ENCODE measurements at regions not wholly inside any gene's neighbourhood (a gene's known extent, or its start where the extent isn't known, plus 50 kb on each side); places are given as distances from the start of the nearest gene placed in this dataset.

DNA sequence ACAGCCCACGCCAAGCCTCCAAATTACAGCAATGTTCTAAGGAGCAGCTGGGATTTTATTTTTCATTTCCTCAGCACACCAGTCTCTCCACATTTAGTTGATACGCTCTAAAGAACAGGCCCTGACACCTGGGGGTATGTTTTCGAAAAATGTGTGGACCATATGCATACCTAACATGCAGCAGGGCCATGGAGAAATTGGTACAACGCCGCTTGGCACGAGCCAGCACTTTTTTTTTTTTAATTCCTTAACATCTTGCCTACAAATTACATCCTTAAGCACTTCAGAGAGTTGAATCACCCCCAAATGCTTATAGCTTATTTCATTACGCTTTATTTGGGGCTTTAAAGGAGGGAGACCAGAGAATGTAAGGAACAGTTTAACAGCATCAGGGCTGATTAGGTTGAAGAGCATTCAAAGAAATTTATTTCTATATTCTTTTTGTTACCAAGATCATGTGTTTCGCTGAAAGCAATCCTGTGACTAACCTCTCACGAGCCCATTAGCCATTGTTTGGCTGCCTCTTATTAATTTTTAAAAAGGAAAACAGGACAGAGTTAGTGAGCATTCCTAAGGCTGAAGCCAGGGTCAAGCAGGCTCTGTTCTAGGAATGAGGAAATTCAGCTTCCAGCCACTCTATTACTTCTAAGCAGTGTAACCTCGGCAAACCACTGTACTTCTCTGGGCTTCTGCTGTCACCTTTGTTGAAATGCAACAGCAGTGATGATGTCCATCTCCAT, 173.8 kb downstream of the ACTL7B start:
- H3K27ac ChIP-seq, result no peak overlapping the region
- DNase-seq (ENCODE audit: low spot score), result peak; percentile 9
- H3K4me3 ChIP-seq, result no peak overlapping the region

DNA sequence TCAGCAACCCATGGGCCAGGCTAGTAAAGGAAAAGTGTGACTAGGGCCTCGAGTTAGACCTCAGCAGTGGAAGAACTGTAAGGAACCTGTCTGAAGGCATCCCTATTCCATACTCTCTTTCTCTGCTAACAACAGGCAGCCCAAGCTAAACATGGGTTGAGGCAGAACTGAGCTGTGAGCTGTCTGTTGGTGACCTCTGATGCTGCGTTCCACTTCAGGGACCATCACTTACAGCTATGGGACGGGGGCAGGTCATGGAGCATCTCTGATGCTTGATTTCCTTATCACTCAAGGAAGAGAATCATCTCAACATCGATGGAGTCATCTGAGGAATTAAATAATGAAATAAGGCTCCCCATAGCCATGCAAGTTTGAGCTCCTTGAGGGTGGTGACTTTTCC, 174.8 kb downstream of the ACTL7B start:
- TF ChIP-seq, protein P1, sequence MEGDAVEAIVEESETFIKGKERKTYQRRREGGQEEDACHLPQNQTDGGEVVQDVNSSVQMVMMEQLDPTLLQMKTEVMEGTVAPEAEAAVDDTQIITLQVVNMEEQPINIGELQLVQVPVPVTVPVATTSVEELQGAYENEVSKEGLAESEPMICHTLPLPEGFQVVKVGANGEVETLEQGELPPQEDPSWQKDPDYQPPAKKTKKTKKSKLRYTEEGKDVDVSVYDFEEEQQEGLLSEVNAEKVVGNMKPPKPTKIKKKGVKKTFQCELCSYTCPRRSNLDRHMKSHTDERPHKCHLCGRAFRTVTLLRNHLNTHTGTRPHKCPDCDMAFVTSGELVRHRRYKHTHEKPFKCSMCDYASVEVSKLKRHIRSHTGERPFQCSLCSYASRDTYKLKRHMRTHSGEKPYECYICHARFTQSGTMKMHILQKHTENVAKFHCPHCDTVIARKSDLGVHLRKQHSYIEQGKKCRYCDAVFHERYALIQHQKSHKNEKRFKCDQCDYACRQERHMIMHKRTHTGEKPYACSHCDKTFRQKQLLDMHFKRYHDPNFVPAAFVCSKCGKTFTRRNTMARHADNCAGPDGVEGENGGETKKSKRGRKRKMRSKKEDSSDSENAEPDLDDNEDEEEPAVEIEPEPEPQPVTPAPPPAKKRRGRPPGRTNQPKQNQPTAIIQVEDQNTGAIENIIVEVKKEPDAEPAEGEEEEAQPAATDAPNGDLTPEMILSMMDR (IDR thresholded peaks at IDR 0.05), result no peak
- Histone ChIP-seq H3K27ac (no peak overlapping the region), H3K4me3 (no peak overlapping the region)
- DNase-seq (ENCODE audit: low spot score), result peak; percentile 12

More for the DNA sequence above, 173.8 kb downstream of the ACTL7B start:
- TF ChIP-seq, protein P1 (IDR thresholded peaks at IDR 0.05), result no peak

DNA sequence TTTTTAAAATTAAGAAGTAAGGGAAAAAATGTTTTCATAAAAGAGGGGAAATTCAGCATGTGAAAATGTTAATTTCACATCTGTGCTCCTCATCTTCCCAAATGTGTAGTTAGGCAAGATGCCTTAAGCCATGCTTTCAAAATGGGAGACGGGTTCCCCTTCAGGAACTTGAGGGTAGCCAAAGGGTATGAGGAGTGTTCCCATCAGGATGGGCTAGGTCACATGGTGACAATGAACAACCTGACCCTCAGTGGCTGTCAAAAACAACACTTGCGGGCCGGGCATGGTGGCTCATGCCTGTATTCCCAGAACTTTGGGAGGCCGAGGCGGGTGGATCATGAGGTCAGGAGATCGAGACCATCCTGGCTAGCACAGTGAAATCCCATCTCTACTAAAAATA, 178.0 kb downstream of the ACTL7B start:
- TF ChIP-seq, protein P1 (IDR thresholded peaks at IDR 0.05), result no peak
- peak; percentile 17 for DNase-seq (ENCODE audit: low spot score)

DNA sequence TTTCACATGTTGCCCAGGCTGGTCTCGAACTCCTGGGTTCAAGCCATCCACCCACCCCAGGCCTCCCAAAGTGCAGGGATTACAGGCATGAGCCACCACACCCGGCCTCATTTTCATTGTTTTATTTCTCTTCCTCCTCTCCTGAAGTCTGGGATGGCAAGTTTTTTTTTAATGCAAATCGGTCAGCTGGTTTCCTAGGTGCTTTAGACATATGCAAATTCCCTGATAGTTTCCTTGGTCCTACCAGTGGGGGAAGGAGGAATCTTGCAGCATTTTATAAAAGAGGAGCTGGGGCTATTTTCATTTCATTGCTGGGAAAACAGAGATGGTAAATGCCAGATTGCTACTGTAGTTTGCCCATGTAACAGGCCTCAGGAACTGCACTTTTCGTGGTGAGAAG, 179.4 kb downstream of the ACTL7B start:
- no peak overlapping the region for H3K27ac ChIP-seq
- TF ChIP-seq, protein P1 (IDR thresholded peaks at IDR 0.05), result no peak
- DNase-seq (ENCODE audit: low spot score), result peak; percentile 19
- no peak overlapping the region for H3K4me3 ChIP-seq

More for the DNA sequence above, 178.0 kb downstream of the ACTL7B start:
- no peak overlapping the region for H3K4me3 ChIP-seq
- no peak overlapping the region for H3K27ac ChIP-seq

DNA sequence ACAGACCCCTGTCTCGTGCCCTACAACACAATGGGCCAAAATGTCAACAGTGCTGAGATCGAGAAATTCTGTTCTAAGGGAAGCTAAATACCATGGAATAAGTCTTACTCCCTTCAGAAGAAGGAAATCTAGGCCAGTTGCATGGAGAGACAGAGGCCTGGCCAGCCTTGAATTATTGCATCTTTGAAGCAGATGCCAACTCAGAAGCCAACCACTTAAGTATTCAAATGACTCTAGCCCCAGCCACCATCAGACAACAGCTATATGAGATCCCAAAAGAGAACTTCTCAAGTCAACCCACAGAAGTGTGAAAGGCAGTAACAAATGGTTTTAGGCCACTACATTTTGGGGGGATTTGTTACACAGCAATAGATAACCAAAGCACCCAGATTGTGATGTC, 180.1 kb downstream of the ACTL7B start:
- peak; percentile 7 for DNase-seq (ENCODE audit: low spot score)
- Histone ChIP-seq H3K4me3 (no peak overlapping the region), H3K27ac (no peak overlapping the region)
- TF ChIP-seq, protein P1 (IDR thresholded peaks at IDR 0.05), result no peak

DNA sequence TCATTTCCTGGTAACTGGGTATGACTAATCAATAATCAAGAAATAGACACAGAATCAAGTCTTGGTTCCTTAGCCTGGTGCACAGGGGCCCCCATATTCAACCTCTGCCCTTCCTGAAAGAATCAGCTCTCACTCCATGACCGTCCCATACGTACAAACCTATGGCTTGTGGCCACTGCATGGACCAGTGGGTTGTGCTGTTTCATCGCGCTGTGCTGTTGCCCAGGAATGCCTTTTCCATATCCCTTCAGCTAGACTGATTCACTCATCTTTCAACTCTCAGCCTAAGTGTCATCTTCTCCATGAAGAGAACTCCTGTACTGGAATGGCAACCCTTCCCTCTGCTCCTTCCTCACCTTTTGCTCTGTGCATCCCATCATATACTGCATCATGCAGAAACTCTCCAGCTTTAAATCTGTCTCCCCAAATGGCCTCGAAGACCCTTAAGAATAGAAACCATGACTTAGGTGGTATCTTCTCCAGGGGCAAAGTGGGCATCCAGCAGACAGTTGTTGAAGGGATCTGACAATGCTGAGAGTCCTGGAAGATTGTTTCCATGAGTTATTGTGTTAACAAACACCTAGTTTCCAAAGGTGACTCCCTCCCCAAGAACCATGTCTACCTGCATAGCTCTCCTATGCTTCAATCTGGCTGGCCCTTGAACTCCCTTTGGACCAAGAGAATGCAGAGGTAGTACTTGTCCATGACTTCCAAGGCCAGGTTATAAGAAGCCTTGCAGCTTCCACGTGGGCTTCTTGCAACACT, 180.8 kb downstream of the ACTL7B start:
- H3K27ac ChIP-seq, result no peak overlapping the region
- no peak overlapping the region for H3K4me3 ChIP-seq
- peak; percentile 17 for DNase-seq (ENCODE audit: low spot score)
- TF ChIP-seq, protein P1 (IDR thresholded peaks at IDR 0.05), result no peak
